SK-N-SH treated with all-trans-retinoic acid at 6 μM for 48 hours (cell line): ENCODE measurements at regions not wholly inside any gene's neighbourhood (a gene's known extent, or its start where the extent isn't known, plus 50 kb on each side); places are given as distances from the start of the nearest gene placed in this dataset.

Experiments used
- ATAC-seq: fragments of 200-7000 bp; cut with Tn5 transposase; 3 replicates; pipeline ENCODE4 v1.9.1; 2020; ENCODE audit warnings: mild to moderate bottlenecking, moderate library complexity
- ARNTL ChIP-seq: fragments of 450-650 bp; formaldehyde crosslinking; IDR thresholded peaks from 2 replicates; pipeline ENCODE4 v1.5.0; 2020; ENCODE audit warnings: low read depth, mild to moderate bottlenecking, moderate library complexity, borderline replicate concordance
- BACH2 ChIP-seq: fragments of 250-450 bp; sonication (Bioruptor Pico); IDR thresholded peaks from 2 replicates; pipeline ENCODE4 v1.9.0; 2021; ENCODE audit warnings: mild to moderate bottlenecking, borderline replicate concordance
- CSRNP3 ChIP-seq: fragments of 250-450 bp; sonication (Bioruptor Pico); IDR thresholded peaks from 2 replicates; pipeline ENCODE4 v1.5.1; 2021; ENCODE audit warnings: mild to moderate bottlenecking, moderate library complexity
- ESRRG ChIP-seq: fragments of 250-450 bp; sonication (Bioruptor Pico); IDR thresholded peaks from 2 replicates; pipeline ENCODE4 v1.6.1; 2021; ENCODE audit warnings: mild to moderate bottlenecking
- GLIS3 ChIP-seq: fragments of 250-450 bp; sonication (Bioruptor Pico); IDR thresholded peaks from 2 replicates; pipeline ENCODE4 v1.5.0; 2020; ENCODE audit warnings: mild to moderate bottlenecking, moderate library complexity
- ISL1 ChIP-seq: fragments of 250-450 bp; sonication (Bioruptor Pico); IDR thresholded peaks from 2 replicates; pipeline ENCODE4 v2.1.2; 2022; ENCODE audit warnings: mild to moderate bottlenecking, moderate library complexity
- OSR1 ChIP-seq: fragments of 250-450 bp; sonication (Bioruptor Pico); IDR thresholded peaks from 2 replicates; pipeline ENCODE4 v1.8.0; 2022; ENCODE audit warnings: moderate library complexity, mild to moderate bottlenecking, inconsistent platforms
- PATZ1 ChIP-seq: fragments of 250-450 bp; sonication (Bioruptor Pico); IDR thresholded peaks from 2 replicates; pipeline ENCODE4 v1.8.0; 2020; ENCODE audit warnings: mild to moderate bottlenecking, moderate library complexity, borderline replicate concordance
- POU6F1 ChIP-seq: fragments of 250-450 bp; sonication (Bioruptor Pico); IDR thresholded peaks from 2 replicates; pipeline ENCODE4 v1.8.0; 2021; ENCODE audit warnings: low read depth, mild to moderate bottlenecking, moderate library complexity, borderline replicate concordance
- PPARA ChIP-seq: fragments of 250-450 bp; sonication (Bioruptor Pico); IDR thresholded peaks from 2 replicates; pipeline ENCODE4 v1.5.0; 2020; ENCODE audit warnings: mild to moderate bottlenecking, borderline replicate concordance
- RARB ChIP-seq: fragments of 250-450 bp; sonication (Bioruptor Pico); IDR thresholded peaks from 2 replicates; pipeline ENCODE4 v1.8.0; 2021; ENCODE audit warnings: mild to moderate bottlenecking, moderate library complexity
- SNAI2 ChIP-seq: fragments of 250-450 bp; sonication (Bioruptor Pico); IDR thresholded peaks from 2 replicates; pipeline ENCODE4 v1.5.0; 2020; ENCODE audit warnings: mild to moderate bottlenecking, moderate library complexity
- TCF4 ChIP-seq: fragments of 250-450 bp; sonication (Bioruptor Pico); IDR thresholded peaks from 2 replicates; pipeline ENCODE4 v1.8.0; 2021; ENCODE audit warnings: mild to moderate bottlenecking, moderate library complexity, borderline replicate concordance
- TSHZ2 ChIP-seq: fragments of 250-450 bp; sonication (Bioruptor Pico); IDR thresholded peaks from 2 replicates; pipeline ENCODE4 v1.5.0; 2020; ENCODE audit warnings: mild to moderate bottlenecking, moderate library complexity
- ZC3H10 ChIP-seq: fragments of 250-450 bp; sonication (Bioruptor Pico); IDR thresholded peaks from 2 replicates; pipeline ENCODE4 v1.5.1; 2021; ENCODE audit warnings: mild to moderate bottlenecking, moderate library complexity
- ZFP3 ChIP-seq: fragments of 250-450 bp; sonication (Bioruptor Pico); IDR thresholded peaks from 2 replicates; pipeline ENCODE4 v1.5.0; 2020; ENCODE audit warnings: mild to moderate bottlenecking, moderate library complexity
- ZFP30 ChIP-seq: fragments of 450-650 bp; formaldehyde crosslinking; IDR thresholded peaks from 2 replicates; pipeline ENCODE4 v1.5.0; 2022; ENCODE audit warnings: mild to moderate bottlenecking, moderate library complexity
- ZNF565 ChIP-seq: fragments of 450-650 bp; formaldehyde crosslinking; conservative IDR thresholded peaks from 2 replicates; pipeline ENCODE4 v1.5.0; 2020; ENCODE audit warnings: low read depth, mild to moderate bottlenecking, moderate library complexity
- ZNF70 ChIP-seq: fragments of 450-650 bp; formaldehyde crosslinking; IDR thresholded peaks from 2 replicates; pipeline ENCODE4 v1.5.0; 2020; ENCODE audit warnings: mild to moderate bottlenecking, moderate library complexity
- ZNF8 ChIP-seq: fragments of 450-650 bp; formaldehyde crosslinking; IDR thresholded peaks from 2 replicates; pipeline ENCODE4 v1.5.0; 2020; ENCODE audit warnings: mild to moderate bottlenecking, moderate library complexity

GRCh38 chr18:66734451-66734850 lies 130.6 kb upstream of the CDH19 start (continued):
- TF ChIP-seq POU6F1, result no peak
- TF ChIP-seq PATZ1 (CRISPR knock-in tag), result no peak
- TF ChIP-seq OSR1 (CRISPR knock-in tag), result no peak
- no peak for TF ChIP-seq RARB
- TF ChIP-seq SNAI2 (CRISPR knock-in tag), result no peak
- TF ChIP-seq ZNF8, result no peak
- TF ChIP-seq GLIS3 (CRISPR knock-in tag), result no peak
- no peak for TF ChIP-seq ESRRG (CRISPR knock-in tag)
- no peak for TF ChIP-seq TCF4 (CRISPR knock-in tag)

- ATAC-seq, result no peak
- TF ChIP-seq PPARA (CRISPR knock-in tag) (no peak), SNAI2 (CRISPR knock-in tag) (no peak), TCF4 (CRISPR knock-in tag) (no peak), ZFP30 (no peak), ZNF70 (CRISPR knock-in tag) (no peak), CSRNP3 (CRISPR knock-in tag) (no peak), TSHZ2 (CRISPR knock-in tag) (no peak), ISL1 (CRISPR knock-in tag) (no peak), BACH2 (no peak), ARNTL (no peak)
Measured at GRCh38 chr18:66731890-66732289, 128.0 kb upstream of the CDH19 start.

GRCh38 chr18:66729442-66730239 lies 125.8 kb upstream of the CDH19 start:
- ATAC-seq, result no peak
- TF ChIP-seq ZNF8, result no peak
- no peak for TF ChIP-seq ZNF70 (CRISPR knock-in tag)
- no peak for TF ChIP-seq OSR1 (CRISPR knock-in tag)
- no peak for TF ChIP-seq PATZ1 (CRISPR knock-in tag)
- TF ChIP-seq ZNF565 (CRISPR knock-in tag), result no peak
- no peak for TF ChIP-seq BACH2
- no peak for TF ChIP-seq CSRNP3 (CRISPR knock-in tag)
- no peak for TF ChIP-seq GLIS3 (CRISPR knock-in tag)
- no peak for TF ChIP-seq ZC3H10 (CRISPR knock-in tag)
- no peak for TF ChIP-seq RARB
- TF ChIP-seq ZFP30, result no peak
- no peak for TF ChIP-seq SNAI2 (CRISPR knock-in tag)
- TF ChIP-seq ESRRG (CRISPR knock-in tag), result no peak
- TF ChIP-seq ZFP3 (CRISPR knock-in tag), result no peak
- no peak for TF ChIP-seq TSHZ2 (CRISPR knock-in tag)
- TF ChIP-seq PPARA (CRISPR knock-in tag), result no peak
- no peak for TF ChIP-seq ISL1 (CRISPR knock-in tag)
